ENCODE measurements at regions not wholly inside any gene's neighbourhood (a gene's known extent, or its start where the extent isn't known, plus 50 kb on each side); places are given as distances from the start of the nearest gene placed in this dataset.

DNA sequence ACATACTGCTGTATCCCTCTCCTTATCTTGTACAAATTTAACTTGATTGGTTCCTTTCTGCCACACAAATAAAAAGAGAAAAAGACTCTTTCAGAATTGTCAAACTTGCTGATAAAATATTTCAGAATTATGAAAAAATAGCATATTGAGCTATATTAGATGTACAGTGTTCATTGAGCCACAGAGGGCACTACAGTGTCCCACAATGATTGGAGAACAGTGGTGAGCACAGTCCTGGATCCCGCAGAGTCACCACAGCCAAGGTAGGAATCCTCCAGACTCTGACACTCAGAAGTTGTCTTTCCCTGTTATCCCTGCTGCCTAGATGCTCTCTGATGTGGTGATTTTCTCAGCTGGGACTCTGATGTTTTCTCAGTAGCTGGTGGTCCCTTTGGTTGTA, 1281.3 kb upstream of the ZEB2 start:
- no peak overlapping the region for H3K4me3 ChIP-seq

DNA sequence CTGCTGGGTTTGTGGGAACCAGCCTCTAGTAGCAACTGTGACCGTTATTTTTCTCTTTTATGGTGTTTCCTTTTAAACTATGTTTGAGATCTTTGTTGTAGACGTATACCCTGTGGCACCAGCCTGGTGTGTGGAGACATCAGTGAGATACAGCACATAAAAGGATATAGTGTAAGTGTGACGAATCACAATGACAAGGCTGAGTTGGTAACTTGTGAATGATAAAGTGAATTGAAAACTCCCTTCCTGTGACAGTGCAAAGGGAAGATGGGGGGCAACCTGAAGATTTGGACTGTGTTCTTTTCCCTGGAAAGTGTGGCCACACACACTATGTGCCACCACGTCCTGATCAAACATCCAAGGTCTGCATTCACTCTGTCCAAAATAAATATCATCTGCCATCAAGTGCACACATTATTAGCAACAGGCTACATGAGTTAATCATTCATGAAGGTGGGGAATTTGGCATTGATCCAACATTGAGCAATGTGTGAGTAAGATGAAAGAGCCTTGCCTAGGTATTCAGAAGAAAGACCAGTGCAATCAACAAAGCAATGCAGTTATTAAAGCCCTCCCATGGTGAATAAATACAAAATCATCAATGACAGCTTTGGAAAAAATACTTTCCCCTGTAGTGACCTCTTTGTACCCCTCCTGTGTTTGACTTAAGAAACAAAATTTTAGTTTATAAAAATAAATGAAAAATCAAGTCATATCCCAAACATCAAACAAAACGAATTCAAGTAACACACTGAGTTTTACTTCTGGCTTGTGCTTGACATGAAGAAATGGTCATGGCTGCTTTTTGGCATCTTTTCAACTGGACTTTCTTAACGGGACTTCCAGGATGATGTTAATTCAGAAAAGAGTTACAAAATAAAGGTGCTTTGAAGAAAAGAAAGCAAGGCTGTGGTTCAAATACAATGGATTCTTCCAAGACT, 1280.5 kb upstream of the ZEB2 start:
- WGBS, 3 donors: 69 to 79% (median 70%) methylated on average over 6 of the region's 6 CpGs
- no peaks in the 10 kb centered on the region for H3K36me3 ChIP-seq (ENCODE audit: insufficient read depth in 1 of 2, low read depth in 1 of 2)
- H3K4me1 ChIP-seq: no peaks in the 10 kb centered on the region
- DNase-seq (no peak), ATAC-seq (no peak)
- H3K27me3 ChIP-seq (ENCODE audit: insufficient read depth in 3 of 3, low read length in 2 of 3): no peaks in the 10 kb centered on the region
- TF ChIP-seq, protein P1, sequence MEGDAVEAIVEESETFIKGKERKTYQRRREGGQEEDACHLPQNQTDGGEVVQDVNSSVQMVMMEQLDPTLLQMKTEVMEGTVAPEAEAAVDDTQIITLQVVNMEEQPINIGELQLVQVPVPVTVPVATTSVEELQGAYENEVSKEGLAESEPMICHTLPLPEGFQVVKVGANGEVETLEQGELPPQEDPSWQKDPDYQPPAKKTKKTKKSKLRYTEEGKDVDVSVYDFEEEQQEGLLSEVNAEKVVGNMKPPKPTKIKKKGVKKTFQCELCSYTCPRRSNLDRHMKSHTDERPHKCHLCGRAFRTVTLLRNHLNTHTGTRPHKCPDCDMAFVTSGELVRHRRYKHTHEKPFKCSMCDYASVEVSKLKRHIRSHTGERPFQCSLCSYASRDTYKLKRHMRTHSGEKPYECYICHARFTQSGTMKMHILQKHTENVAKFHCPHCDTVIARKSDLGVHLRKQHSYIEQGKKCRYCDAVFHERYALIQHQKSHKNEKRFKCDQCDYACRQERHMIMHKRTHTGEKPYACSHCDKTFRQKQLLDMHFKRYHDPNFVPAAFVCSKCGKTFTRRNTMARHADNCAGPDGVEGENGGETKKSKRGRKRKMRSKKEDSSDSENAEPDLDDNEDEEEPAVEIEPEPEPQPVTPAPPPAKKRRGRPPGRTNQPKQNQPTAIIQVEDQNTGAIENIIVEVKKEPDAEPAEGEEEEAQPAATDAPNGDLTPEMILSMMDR (IDR thresholded peaks at IDR 0.05): no peak
- no peaks in the 10 kb centered on the region for H3K9me3 ChIP-seq
- intact Hi-C loops (cut with DNase I): no loop called here
- no peak overlapping the region for H3K27ac ChIP-seq
- no peak overlapping the region for H3K4me3 ChIP-seq

More for the DNA sequence above, 1281.3 kb upstream of the ZEB2 start:
- intact Hi-C loops (cut with DNase I): no loop called here
- Histone ChIP-seq H3K36me3 (ENCODE audit: insufficient read depth in 1 of 2, low read depth in 1 of 2) (no peaks in the 10 kb centered on the region), H3K9me3 (no peaks in the 10 kb centered on the region), H3K27ac (no peak overlapping the region), H3K27me3 (ENCODE audit: insufficient read depth in 3 of 3, low read length in 2 of 3) (no peaks in the 10 kb centered on the region), H3K4me1 (no peaks in the 10 kb centered on the region)
- ATAC-seq (no peak), DNase-seq (no peak)
- TF ChIP-seq, protein P1 (IDR thresholded peaks at IDR 0.05): no peak
- WGBS, 3 donors: 95 to 100% (median 95%) methylated on average over 1 of the region's 1 CpG

DNA sequence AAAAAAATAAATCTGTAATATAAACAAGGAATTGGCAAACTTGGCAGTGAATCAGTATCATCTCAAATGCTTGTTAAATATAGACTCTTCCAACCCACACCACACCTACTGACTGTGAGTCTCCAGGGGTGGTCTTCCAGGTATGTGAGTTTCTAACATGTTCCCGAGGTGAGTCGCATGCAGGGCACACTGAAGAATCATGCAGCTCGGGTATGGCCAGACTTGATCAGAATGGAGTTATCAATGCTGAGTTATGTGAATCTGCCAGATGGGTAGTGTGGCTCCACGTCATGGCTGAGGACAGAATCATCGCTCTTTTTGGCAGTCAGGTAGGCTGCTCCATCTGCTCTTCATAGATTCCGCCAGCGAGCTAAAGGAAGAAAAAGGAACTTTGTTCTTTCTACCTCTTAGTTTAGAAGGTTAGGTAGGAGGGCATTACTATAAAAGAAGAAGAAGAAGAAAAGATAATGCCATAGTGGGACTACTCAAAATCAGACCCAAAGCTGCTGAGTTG, 1279.7 kb upstream of the ZEB2 start:
- ATAC-seq (no peak), DNase-seq (no peak)
- TF ChIP-seq, protein P1 (IDR thresholded peaks at IDR 0.05): no peak
- Histone ChIP-seq H3K4me3 (no peak overlapping the region), H3K27ac (no peak overlapping the region), H3K27me3 (ENCODE audit: insufficient read depth in 3 of 3, low read length in 2 of 3) (no peaks in the 10 kb centered on the region), H3K4me1 (no peaks in the 10 kb centered on the region), H3K9me3 (no peaks in the 10 kb centered on the region), H3K36me3 (ENCODE audit: insufficient read depth in 1 of 2, low read depth in 1 of 2) (no peaks in the 10 kb centered on the region)
- intact Hi-C loops (cut with DNase I): no loop called here
- WGBS, 3 donors: 93 to 98% (median 94%) methylated on average over 7 of the region's 7 CpGs

DNA sequence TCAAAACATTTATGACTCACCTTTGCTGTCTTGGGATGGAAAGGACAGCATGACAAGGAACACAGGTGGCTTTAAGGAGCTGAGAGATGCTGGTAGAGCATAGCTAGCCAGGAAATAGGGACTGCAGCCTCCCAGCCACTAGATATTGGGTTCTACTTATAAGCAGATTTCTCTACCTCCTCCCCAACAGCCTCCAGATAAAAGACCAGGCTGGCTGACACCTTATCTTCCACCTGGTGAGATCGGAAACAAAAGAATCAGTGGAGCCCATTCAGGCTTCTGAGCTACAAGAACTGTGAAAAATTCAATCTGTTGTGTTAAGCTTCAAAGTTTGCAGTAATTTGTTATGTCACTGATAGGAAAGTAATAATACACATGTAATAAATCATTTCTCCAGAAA, 1278.5 kb upstream of the ZEB2 start:
- TF ChIP-seq, protein P1 (IDR thresholded peaks at IDR 0.05): no peak
- H3K9me3 ChIP-seq: no peaks in the 10 kb centered on the region
- ATAC-seq (no peak), DNase-seq (no peak)
- no peaks in the 10 kb centered on the region for H3K27me3 ChIP-seq (ENCODE audit: insufficient read depth in 3 of 3, low read length in 2 of 3)
- WGBS, 3 donors: 96 to 100% (median 96%) methylated on average over 1 of the region's 1 CpG
- no peaks in the 10 kb centered on the region for H3K36me3 ChIP-seq (ENCODE audit: insufficient read depth in 1 of 2, low read depth in 1 of 2)
- intact Hi-C loops (cut with DNase I): no loop called here
- no peak overlapping the region for H3K27ac ChIP-seq
- no peak overlapping the region for H3K4me3 ChIP-seq
- no peaks in the 10 kb centered on the region for H3K4me1 ChIP-seq

Data from psoas muscle (tissue), 7 donors.